ENCODE measurements at regions not wholly inside any gene's neighbourhood (a gene's known extent, or its start where the extent isn't known, plus 50 kb on each side); places are given as distances from the start of the nearest gene placed in this dataset.

DNA sequence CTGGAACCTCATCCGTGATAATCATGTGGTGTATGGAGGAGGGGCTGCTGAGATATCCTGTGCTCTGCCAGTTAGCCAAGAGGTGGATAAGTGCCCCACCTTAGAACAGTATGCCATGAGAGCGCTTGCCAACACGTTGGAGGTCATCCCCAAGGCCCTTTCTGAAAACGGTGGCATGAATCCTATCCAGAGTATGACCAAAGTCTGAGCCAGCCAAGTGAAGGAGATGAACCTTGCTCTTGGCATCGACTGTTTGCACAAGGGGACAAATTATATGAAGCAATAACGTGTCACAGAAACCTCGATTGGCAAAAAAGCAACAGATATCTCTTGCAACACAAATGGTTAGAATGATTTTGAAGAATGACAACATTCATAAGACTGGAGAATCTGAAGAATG is 251.2 kb upstream of the OBI1 start:
- TF ChIP-seq, protein P1, sequence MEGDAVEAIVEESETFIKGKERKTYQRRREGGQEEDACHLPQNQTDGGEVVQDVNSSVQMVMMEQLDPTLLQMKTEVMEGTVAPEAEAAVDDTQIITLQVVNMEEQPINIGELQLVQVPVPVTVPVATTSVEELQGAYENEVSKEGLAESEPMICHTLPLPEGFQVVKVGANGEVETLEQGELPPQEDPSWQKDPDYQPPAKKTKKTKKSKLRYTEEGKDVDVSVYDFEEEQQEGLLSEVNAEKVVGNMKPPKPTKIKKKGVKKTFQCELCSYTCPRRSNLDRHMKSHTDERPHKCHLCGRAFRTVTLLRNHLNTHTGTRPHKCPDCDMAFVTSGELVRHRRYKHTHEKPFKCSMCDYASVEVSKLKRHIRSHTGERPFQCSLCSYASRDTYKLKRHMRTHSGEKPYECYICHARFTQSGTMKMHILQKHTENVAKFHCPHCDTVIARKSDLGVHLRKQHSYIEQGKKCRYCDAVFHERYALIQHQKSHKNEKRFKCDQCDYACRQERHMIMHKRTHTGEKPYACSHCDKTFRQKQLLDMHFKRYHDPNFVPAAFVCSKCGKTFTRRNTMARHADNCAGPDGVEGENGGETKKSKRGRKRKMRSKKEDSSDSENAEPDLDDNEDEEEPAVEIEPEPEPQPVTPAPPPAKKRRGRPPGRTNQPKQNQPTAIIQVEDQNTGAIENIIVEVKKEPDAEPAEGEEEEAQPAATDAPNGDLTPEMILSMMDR (IDR thresholded peaks at IDR 0.05) = no peak
- no peak for TF ChIP-seq EZH2 (IDR thresholded peaks at IDR 0.05; ENCODE audit: borderline replicate concordance, insufficient read depth, low read depth, low read length, poor library complexity, severe bottlenecking)
